Hematopoietic multipotent progenitor cell (in vitro differentiated cells): ENCODE measurements at regions not wholly inside any gene's neighbourhood (a gene's known extent, or its start where the extent isn't known, plus 50 kb on each side); places are given as distances from the start of the nearest gene placed in this dataset.
A peak's percentile ranks its signal among the peaks of the same experiment; 100 is the strongest.

Experiments used
- DNase-seq, 3 donors: peaks; one replicate each; pipeline ENCODE4 v3.0.0-alpha.2; 2011 to 2015; ENCODE audit warnings: low read depth in 2 of 3, low spot score in 2 of 3

DNA sequence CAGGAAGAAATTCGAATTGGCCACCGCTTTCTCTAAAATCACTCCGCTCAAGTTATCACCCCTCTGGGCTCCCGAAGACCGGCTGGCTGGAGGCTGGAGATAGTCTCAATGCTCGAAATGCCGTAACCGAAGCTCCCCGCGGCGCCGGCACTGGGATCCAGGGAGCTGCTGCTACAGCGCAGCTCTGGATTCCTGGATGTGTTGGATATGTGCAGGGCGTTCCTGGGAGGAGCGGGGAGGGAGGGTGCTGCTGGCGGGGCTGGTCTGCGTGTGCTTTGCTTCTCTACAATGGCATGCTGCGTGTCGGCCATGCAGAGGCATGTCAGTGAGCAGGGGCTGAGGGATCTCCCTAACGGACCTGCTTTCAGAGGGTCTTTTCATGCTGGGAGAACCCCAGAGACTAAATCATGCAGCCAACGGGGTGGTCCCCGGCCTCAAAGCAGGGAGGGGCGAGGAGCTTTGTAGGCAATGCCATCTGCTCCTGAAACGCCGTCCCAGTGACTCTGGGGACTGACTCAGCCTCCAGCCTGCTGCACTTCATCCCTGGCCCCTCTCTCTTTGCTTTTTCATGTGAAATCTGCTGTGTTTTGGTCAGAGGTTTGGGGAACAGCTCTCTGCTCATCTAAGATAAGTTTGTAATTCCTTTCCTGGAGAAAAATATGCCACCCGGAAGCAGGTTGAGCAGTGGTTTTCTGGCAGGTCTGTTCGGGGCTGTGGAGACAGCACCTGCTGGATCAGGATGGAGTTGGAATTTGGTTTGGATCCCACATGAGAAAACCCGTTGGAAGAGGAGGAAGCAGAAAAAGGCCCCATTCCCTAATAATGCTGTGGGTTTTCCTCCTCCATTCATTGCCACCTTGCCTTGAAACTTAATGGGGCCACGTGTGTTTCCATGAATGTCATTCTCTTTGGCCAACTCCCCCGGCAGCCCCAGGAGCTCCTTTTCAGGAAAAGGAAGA lies 311.4 kb downstream of the SEC14L1 start:
- no peak for DNase-seq

- DNase-seq, result no peak
Observed at GRCh38 chr17:77453613-77454241, 313.0 kb downstream of the SEC14L1 start.

DNA sequence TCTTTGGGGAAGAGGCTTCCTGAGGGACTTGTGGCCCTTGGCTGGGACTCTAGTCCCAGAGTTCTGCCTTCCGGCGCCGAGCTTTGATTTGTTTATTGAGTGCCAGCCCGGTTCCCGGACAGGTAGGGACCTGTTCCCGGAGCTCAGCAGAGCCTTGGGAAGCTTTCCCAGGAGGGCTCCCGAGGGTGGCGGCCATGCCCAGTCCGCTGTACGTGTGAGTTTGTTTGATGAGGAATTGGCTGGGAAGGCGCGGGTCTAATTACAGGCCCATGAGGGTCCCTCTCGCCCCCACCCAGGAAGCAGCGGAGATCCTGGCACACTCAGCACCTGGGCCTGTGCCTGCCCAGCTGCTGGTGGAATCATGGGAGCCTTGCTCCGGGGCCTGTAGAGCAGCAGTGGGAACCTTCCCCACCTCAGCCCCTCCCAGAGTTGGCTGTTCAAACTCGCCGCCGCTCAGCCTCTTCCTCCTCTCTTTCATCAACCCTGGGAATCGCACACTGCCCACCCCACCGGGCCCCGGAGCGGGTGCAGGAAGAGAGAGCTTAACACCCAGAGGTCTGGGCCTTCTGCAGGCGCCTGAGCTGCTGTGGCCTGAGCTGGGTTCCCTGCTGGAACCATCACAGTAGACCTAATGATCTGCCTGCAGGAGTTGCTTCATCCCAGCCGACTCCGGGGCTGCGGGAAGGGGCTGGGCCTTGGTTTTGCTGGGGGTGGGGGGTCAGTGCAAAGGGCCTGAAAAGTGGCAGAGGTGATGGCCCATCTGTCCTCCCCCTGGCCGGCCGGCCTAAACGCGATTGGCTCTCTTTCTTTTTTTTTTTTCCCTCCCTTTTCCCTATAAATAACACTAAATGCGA lies 313.7 kb downstream of the SEC14L1 start:
- DNase-seq, result no peak

GRCh38 chr17:77455111-77455890 lies 314.5 kb downstream of the SEC14L1 start:
- no peak for DNase-seq

DNA sequence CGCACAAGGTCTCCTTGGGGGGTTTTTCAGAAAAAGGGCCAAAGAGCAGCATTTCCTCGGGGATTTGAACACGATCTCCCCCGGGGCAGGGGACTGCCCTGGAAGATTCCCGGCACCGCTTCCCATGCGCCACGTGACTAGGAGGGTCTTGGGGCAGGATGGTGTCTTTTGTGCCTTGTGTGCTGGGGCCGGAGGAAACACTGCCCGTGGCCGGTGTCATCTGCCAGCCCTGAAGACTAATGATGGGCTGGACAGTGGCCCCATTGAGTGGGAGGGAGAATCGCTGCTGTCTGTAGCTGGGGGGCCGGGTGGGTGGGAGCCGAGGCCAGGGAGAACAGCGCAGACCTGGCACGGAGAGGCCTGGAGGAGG lies 315.1 kb downstream of the SEC14L1 start:
- DNase-seq, result no peak

DNA sequence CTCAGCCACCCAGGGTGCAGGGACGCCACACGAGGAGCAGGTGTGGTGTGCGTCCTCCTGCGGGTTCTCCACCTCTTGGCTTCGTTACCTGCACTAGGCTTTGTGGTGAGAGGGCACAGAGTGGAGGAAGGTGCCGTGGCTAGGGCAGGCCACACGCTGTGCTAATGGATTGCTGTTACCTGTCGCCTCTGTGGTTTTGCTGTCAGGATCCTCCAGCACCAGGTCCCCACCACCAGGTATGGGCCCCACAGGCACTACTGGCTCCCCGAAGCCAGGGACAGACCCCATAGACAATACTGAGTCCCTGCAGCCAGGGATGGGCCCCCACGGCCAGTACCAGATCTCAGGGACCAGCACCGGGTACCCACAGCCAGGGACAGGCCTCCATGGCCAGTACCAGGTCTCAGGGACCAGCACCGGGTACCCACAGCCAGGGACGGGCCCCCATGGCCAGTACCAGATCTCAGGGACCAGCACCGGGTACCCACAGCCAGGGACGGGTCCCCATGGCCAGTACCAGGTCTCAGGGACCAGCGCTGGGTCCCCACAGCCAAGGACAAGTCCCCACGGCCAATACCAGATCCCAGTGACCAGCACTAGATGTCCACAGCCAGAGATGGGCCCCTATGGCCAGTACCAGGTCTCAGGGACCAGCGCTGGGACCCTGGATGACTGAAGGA lies 315.6 kb downstream of the SEC14L1 start:
- DNase-seq, result no peak

DNA sequence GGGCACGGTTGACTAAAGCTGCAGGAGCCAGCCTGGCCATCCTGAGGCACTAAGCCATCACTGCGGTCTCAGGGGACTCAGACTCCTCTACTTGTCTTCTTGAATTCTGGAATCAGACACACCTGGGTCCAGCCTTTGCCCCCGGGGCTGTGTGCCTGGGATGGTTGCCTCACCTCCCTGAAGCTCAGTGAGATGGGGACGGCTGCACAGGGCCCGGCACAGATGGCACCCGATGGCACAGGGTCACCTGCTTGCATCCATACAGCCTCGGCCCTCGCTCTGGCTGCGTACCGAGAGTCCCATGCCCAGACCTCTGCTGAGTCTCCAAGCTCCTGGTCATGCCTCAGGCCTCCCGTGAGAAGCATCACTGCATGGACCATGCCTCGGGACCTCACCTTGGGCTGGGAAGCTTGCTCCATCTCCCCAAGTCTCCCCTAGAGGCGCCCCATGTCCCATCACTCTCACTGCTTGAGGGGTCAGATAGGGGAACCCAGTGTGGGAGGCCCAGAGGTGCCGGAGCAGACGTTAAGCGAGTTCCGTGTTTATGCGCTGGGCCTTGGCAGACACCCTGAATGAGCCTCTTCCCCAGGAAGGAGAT lies 316.3 kb downstream of the SEC14L1 start:
- peak in 1 of 3 donors; percentile 65 for DNase-seq

- DNase-seq, result no peak
Observed at GRCh38 chr17:77457572-77458201, 316.9 kb downstream of the SEC14L1 start.

DNA sequence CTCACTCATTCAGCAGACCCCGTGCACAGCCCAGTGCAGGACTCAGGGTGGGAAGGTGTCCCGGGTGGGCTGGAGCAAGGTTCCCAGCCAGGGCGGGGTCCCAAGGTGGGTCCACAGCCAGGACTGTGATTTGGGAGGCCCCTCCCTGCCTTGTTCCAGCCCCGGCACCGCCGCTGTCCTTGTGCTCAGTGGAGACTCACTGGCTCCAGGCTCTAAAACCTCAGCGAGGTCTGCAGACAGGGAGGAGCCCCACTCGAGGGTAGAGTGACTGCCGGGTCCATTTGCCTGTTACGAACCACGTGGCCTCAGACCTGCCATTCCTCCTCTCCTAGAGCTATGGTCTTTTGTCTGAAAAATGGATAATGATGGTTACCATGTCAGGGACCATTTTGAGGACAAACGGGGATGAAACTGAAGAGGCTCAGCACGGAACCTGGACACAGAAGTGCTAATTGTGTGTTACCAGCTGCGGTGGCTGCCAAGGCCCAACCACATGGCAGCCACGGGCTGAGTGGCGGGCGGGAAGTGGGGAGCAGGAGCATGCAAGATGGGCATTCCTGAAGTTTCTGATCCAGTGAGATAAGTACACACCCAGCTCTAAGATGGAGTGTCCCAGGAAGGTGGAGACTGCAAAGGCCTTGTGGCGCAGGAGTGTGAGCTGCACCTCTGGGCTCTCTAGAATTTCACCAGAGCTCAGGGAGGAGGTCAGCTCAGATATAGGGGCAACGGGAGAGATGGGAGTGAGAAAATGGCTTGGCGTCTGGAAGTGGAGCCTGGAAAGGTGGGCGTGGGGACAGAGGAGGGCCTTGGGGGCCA lies 317.6 kb downstream of the SEC14L1 start:
- no peak for DNase-seq

- DNase-seq, result no peak
Observed at GRCh38 chr17:77459018-77459755, 318.4 kb downstream of the SEC14L1 start.

GRCh38 chr17:77460514-77461046 lies 319.8 kb downstream of the SEC14L1 start:
- DNase-seq, result peak in 1 of 3 donors; percentile 58

DNA sequence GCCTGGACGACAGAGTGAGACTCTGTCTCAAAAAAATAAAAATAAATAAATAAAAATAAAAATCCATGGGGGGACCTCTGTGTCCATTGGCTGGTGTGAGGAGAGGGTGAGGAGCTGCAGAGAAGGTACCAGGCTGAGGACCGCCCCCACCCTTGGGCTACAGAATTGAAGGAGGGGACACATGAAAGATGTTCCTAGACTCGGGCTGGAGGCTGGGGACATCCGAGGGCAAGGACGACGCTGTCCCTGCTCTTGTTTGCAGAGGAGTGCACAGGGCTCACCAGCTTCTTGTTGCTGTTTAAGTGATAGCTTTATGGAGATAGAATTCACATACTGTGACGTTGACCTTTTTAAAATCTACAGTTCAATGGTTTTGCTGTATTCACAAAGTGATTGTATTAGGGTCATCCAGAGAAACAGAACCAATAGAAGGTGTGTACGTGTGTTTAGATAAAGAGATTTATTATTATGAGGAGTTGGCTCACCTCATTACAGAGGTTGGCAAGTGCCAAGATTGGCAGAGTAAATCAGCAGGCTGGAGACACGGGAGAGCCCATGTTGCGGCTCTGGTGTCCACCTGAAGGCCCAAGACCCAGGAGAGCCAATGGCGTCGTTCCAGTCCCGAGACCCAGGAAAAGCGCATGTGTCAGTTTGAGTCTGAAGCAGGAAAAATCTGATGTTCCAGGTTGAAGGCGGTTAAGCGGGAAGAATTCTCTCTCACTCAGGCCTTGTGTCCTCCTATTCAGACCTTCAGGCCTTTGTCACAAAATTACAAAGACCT lies 320.7 kb downstream of the SEC14L1 start:
- DNase-seq, result no peak

GRCh38 chr17:77462090-77462489 lies 321.3 kb downstream of the SEC14L1 start:
- DNase-seq, result peak in 1 of 3 donors; percentile 56

DNA sequence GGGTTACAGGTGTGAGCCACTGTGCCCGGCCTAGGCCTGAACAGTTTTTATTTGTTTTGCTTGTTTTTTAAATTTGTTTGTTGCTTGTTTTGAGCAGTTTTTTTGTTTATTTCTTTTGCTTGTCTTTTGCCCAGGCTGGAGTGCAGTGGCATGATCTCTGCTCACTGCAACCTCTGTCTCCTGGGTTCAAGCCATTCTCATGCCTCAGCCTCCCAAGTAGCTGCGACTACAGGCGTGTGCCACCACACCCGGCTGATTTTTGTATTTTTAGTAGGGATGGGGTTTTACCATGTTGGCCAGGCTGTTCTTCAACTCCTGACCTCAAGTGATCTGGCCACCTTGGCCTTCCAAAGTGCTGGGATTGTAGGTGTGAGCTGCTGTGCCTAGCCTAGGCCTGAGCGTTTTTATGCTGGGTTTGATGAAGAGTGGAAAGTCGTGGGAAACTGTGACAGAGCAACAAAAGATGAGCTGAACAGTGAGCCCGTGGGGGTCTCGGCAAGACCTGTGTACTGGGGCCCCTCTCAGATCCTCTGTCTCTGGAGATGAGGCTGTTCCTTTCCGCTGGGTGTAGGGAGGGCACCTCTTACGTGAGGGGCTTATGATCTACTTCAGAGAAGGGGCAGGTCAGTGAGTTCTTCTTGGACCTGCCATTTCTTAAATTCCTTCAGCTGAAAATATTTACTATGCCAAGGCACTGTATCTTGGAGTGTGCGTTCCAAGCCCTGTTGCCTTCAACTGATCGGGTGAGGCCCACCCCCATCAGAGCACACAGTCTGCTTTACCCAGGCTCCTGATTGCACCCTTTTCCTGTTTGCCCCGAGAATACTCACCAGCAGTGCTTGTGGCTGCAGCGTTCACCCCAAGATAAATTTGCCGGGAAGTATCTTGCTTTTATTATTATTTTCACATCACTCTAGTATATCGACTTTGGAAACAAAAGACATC lies 322.1 kb downstream of the SEC14L1 start:
- no peak for DNase-seq

DNA sequence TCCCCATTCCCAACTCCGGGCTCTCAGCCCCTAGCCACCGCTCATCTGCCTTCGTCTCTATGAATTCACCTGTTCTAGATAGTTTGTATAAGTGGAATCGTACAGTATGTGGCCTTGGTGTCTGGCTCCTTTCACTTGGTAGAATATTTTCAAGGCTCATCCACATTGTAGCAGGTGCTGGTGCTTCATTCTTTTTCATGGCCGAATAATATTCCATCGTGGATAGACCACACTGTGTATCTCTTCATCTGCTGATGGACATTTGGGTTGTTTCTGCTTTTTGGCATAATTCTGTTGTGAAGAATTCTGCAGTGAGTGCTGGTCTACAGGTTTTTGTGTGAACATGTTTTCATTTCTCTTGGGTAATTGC lies 324.2 kb downstream of the SEC14L1 start:
- DNase-seq, result no peak
